ENCODE measurements at regions not wholly inside any gene's neighbourhood (a gene's known extent, or its start where the extent isn't known, plus 50 kb on each side); places are given as distances from the start of the nearest gene placed in this dataset.
"Not testable (repeated sequence)": the region's sequence is repeated elsewhere in the genome, so short reads cannot be mapped to it uniquely, and the experiment has no call there.

DNA sequence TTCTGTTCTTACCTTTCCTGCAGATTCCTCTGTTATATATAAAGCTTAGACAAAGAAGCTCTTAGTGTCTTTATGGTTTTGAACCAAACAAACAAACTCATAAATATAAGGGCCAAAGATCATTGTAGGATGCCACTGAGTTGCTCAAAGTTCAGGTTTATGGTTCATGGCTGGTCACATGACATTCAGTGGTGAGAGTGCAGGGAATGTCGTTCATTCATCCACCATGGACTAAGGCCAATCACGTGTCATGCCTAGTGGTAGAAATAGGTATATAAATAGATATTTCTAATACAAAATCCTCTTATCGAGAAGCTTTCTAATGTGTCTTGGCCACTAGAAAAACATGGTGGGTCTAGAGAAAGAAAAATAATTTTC, 119.4 kb downstream of the GATA3 start:
- DNase-seq, result no peak

DNA sequence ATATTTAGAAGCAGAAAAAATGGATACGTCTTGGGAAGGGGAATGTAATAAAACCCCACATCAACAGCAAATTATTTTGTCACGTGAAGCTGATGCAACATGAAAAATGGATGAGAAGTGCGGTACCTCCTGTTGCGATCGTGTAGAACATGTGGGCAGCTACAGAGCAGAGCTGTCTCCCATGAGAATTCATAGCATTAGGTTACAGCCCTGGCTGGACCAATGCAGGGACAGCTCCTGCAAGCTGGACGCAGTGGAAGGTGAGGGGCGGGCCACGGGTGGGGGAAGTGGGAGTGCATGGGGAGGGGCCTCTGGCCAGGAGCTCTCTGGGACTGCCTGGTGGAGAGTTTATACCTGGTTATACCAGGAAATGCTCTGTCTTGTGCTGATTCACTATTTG, 120.3 kb downstream of the GATA3 start:
- peak; percentile 6 for DNase-seq

DNA sequence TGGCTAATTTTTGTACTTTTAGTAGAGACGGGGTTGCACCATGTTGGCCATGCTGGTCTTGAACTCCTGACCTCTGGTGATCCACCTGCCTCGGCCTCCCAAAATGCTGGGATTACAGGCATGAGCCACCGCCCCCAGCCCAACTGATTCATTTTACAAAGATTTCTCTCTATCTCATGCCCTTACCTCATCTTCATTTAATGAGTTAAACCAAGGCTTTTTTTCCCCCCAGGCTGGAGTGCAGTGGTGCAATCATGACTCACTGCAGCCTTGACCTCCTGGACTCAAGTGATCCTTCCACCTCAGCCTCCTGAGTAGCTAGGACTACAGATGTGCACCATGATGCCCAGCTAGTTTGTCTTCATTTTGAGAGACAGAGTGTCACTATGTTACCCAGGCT, 123.0 kb downstream of the GATA3 start:
- not testable (repeated sequence) for DNase-seq

DNA sequence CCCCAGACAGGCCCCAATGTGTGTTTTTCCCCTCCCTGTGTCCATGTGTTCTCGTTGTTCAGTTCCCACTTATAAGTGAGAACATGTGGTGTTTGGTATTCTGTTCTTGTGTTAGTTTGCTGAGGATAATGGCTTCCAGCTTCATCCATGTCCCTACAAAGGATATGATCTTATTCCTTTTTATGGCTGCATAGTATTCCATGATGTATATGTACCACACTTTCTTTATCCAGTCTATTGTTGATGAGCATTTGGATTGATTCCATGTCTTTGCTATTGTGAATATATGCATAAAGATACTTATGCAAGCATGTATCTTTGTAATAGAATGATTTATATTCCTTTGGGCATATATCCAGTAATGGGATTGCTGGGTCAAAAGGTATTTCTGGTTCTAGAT, 125.3 kb downstream of the GATA3 start:
- DNase-seq, result not testable (repeated sequence)

DNA sequence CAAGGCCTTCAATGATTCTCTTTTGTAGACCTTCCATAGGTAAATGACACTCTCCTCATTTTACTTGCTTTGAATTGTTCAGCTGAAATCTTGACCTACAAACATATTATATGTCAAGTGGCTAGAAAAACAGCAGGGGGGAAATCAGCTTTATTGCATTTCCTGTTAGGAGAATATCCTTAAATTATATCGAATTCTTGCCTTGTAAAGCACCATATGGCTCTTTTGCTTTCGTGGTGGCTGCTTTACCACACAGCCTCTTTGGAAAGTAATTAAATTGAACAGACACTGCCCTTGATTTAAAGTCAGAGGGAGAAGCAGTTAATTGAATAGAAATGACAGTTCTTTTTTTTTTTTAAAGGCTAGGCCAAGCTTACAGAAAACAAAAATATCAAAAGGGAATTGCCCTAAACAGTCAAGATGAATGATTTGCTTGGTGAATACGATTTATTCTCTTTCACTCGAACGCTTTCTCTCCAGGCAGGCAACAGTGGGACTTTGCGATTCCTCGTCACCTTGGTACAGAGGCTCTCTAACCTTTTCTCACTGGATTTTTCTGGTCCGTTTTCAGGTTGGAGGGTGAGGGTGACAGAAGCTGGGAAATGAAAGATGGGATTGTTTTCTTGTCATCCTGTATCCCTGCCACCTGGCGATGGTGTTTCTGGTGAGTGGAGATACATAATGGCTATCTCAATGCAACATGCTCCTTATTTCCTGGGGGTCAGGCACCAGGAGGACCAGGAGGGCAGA, 126.0 kb downstream of the GATA3 start:
- DNase-seq, result no peak

DNA sequence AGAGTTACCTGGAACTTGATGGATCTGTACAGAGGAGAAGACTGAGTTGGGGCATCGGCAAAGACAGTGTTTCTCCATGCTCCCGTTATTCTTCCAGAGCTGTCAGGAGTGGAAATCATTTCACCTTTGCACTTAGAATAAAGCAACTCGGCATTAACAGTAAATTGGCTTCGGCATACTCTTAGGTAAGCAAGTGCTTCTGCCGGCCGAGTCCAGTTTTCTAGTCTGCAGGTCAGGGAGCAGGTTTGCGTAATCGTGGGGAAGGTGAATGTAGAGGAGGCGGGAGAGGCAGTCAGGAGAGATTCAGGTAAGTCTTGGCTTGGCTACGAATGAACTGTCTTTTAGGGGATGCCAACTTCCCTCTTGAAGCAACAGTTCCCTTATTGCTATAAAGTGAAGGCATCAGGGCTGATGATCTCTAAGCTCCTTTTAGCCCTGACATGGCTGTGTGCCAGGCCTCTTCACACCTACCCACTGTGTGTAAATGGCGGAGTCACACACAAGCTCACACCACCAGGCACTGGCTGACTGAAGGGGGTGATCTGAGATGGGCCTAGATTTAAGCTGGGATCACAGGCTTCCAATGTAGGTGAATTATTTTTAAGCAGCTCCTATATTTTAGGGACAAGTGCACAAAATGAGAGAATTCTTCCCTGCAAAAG, 127.1 kb downstream of the GATA3 start:
- DNase-seq, result no peak

DNA sequence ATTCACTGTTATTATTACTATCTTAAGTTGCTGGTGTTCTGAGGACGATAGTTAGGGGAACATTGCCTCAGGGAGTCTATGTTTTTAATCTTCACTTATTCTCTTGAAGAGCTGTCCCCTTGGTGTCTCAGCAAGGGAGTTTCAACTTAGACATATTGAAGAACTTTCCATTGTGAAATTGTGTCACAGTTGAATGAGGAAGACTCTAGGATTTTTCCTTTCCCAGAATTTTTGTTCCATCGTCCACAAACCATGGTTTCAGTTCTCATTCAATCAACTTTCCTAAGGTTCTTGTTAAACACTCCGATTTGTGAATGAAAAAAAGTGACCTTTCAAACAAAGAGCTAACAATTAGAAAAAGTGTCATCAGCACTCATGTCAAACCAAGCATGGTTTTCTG, 128.3 kb downstream of the GATA3 start:
- DNase-seq, result no peak

DNA sequence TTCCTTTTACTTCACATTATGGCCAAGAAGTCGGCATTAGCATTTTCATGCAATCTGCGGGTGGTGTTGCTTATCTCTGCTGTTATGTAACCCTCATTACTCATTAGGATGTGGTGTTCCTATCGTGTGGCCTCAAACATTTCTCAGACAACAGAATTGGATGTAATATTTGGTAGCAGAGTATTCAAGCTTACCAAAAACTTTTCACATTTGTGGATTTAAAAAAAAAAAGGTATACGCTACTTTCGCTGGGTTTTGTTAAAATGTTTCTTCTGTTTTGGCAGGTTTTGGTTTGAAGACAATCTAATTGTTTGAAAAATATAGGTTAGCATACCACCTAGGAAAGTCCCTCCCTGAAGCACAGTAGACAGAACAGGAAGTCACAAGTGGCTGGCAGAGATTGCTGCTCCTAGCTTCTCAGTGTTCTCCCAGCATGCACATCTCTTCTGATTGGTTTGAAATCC, 128.8 kb downstream of the GATA3 start:
- no peak for DNase-seq

DNA sequence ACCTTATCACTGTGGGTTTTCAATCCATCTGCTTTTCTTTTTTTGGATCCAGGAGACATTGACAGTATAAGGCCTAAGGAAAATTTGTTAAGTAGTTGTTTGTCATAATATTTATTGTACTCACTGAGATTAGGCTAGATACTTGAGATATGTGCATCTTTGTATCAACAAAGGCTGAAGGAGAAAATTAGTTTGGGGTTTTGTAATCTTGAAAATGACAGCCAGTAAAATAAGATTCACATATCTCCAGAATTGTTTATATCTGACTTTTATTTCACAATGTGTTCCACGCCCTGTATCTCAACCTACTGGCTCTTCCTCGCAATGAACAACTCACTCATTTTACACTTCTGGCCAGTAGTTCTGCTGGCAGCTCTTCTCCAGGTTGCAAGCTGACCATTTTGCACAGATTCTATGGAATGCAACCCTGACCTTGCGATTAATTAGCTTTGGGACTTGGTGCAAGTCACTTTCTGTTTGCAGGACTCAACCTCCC, 132.7 kb downstream of the GATA3 start:
- DNase-seq, result no peak

DNA sequence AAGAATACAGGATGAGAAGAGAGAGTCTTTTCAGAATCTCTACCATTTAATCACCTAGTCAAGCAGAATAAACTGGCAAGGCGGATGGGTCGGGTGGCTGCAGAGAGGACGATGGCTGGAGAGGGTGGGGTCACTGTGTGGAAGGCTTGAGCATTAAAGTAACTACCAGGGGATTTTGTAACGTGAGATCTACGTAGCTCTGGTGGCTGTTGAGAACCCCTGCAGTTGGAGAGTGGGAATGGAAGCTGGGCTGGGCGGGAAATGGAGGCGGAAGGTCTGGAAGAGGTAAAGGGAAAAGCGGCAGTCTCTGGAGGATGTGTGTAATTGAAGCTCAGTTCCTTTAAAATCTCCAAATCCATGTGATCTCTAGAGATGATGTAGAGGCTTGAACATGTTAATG, 135.0 kb downstream of the GATA3 start:
- no peak for DNase-seq

DNA sequence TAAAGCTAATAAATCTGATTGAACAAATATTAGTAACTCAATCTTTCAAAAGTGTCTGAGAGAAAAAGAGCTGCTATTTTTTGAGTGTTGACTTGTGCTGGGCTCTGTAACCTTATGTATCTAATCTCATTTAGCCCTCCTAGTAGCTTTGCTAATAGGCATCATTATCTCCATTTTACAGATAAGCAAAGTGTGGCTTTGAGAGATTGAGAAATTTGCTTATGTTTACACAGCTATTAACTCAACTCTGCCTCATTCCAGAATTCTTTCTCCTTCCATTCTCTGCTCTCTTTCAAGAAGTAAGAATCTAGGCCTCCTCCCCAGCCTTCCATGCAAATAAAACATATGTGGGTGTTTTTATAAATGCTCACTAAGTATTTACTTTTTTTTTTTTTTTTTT, 137.8 kb downstream of the GATA3 start:
- no peak for DNase-seq

DNA sequence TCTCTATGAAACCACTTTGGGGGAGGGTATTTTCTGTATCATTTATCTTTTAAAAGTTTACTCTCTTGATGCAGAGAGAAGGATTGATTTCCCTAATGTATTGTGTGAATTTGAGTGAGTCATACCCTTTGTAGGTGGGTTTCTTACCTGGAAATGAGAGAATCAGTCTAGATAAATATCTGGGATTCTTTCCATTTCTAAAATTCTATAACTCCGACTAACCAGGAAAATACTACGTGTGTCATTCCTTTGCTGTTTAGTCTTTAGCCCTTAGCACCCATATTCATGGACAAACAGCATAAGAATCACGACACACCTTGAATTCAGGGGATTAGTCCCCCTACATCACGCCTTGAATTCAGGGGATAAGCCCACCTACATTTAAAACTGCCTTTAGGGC, 139.1 kb downstream of the GATA3 start:
- no peak for DNase-seq

DNA sequence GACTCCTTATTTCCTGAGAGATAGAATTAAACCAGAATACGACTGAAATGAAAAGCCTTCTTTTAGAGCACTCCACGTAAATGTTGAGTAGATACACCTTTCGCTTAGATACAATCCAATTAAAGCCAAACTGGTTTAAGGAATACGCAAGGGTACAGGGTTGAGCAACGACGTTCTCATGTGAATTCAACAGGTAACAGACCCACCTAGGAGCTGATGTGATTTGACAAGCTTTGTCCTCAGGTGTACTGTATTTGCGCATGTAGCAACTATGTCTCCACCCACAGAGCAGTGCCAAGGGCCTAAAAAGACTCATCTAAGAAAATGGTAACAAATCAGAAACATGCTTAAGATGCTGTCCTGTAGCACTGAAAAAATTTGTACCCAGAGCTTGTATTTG, 139.6 kb downstream of the GATA3 start:
- DNase-seq, result no peak

DNA sequence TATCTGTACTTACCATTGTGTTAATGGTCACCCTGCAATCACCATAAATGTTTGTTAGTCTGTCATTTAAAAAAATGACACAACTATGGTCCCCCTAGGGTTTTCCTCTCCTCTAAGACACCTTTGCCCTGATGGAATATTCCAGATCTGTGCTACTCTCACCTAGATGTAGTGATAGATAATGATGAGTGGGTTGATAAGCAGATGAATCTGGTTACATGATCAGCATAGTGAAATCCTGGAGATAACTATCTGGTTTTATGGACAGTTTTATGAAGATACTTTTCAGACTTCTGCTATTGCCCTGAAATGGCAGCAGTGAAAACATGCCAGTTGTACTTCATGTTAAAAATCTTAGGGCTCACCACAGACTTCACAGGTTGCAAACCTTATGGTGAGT, 152.4 kb downstream of the GATA3 start:
- no peak for DNase-seq

DNA sequence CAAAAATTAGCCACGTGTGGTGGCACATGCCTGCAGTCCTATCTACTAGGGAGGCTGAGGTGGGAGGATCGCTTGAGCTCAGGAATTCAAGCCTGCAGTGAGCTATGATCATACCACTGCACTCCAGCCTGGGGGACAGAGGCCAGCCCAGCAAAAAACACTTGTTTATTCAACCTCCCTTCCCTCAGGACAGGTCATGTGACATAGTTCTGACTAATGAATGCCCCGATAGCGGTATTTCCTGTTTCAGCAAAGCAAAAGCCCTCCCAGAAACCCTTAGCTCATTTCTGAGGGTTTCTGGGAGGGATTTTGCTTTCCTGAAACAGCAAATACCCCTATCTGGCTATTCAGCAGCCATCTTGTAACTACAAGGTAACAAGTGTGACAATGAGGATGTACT, 157.1 kb downstream of the GATA3 start:
- DNase-seq, result no peak

DNA sequence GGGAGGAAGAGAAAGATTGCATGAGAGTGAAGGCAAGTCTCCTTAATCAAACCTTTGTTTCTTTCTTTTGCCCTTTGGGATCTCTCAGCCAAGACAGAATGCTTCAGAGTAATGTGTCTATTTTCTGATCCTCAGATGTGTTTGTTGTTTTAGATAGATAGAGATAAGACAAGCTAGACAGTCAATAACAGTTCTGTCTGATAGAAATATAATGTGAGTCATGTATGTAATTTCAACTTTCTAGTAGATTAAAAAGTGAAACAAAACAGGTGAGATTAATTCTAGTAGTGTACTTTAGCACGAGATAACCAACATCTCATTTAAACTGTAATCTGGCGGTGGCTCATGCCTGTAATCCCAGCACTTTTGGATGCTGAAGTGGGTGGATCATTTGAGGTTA, 159.2 kb downstream of the GATA3 start:
- no peak for DNase-seq

DNA sequence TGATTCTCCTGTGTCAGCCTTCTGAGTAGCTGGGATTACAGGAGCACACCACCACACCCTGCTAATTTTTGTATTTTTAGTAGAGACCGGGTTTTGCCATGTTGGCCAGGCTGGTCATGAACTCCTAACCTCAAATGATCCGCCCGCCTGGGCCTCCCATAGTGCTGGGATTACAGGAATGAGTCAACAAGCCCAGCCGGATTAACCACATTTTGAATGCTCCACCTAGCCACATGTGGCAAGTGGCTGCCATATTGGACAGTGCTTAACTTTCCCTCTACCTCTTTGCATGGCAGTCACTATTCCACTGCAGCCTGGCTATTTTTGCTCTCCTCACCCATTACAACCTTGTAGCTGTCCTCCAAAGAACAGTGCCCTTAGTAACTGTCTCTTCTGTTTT, 160.1 kb downstream of the GATA3 start:
- no peak for DNase-seq

DNA sequence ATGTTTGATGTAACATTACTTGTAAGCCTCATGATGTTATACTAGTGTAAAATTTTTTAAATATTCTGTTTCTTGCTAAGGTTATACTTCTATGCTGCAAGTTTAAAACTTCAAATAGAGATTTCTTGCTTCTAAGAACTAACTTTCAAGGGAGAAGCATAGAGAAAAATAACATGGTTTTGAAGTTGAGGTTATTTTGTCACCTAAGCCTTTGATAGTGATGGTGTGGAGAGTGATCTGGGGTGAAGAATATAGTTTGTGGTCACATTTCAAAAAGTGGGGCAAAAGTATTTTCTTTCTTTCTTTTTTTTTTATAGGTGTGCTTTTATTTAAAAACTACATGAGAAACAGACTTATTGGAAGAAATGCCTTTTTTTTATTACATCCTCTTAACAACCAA, 162.4 kb downstream of the GATA3 start:
- no peak for DNase-seq

DNA sequence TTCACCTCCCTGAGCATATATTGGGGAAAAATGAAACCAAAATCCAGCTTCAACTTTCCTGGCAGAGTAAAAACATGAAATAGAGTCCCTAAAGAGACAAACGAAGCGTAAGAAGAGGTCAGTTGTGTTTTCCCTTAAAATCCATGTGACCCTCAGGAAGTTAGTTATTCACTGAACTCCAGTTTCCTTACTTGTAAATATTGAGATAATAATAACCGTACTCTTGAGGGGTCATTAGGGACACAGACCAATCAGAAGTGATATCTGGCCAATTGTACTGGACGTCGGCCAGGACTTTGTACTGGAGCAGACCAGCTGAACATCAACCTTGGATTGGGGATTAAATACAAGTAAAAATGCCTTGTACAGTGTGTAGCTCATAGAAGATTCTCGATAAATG, 167.0 kb downstream of the GATA3 start:
- DNase-seq, result no peak

DNA sequence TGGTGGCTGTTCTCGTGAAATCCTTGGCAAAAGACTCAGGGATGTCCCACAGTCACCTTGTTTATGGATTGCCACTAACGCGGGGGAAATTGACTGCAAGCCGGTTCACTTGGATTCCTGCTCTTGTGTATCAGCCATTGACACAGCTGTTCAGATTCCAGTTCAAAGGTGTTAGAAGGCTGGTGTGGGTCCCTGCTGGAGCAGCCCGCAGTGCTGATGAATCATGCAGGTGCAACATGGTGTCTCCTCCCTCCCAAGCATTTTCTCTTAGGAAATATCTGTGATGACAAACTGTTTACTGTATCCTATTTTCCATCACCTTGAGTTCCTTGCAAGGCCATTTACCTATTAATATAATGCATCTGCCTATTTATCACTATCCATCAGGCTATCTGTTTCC, 170.1 kb downstream of the GATA3 start:
- no peak for DNase-seq

DNA sequence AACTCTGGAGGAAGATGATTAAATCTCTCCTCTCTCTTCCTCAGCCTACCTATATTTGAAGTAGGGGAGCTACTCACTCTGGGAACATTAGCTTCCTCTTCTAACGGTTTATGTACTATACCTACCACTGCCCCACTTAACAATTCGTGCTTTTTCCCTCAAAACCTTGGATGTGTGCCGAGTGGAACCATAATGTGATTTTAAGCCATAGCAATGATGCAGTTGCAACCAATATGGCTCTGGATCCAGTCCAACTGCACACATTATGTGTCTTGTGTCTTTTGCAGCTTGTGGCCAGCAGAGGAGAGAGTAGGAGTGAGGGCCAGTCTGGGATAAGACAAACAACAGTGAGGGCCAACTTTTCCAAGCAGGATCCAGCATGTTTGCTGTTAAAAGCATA, 170.7 kb downstream of the GATA3 start:
- DNase-seq, result no peak

DNA sequence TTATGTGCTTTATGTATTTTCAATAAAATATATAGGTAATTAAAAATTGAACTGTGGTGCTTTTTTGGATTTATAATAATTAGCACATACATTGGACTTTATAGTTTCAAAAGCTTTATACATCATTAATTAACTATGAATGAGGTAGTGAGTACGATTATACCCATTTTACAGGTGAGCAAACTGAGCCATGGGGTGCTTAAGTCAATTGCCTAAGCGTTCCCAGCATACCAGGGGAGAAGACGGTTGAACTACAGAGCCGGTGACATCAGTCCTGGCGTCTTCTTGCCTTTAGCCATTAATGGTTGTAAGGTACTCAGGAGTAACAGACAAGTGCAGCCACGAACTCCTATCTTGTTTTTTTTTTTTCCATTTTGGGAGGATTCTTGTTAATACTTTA, 172.8 kb downstream of the GATA3 start:
- no peak for DNase-seq

DNA sequence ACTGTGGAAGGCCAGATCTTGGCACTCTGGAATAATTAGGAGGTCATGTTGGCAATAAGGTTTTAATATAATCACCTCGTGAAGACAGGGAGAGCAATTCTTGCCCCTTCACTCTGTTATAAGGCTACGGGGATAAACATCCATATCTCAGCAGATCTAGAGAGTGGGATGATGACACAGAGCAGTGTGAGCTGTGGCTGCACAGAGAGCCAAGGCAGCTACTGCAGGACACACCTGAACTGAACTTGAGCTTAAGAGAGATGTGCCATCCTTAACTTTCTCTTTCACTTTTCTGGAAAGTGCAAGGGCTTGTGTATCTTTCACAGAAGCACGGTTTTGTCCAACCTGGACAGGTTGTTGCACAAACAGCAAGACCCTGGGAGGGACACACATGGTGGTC, 174.7 kb downstream of the GATA3 start:
- DNase-seq, result no peak

DNA sequence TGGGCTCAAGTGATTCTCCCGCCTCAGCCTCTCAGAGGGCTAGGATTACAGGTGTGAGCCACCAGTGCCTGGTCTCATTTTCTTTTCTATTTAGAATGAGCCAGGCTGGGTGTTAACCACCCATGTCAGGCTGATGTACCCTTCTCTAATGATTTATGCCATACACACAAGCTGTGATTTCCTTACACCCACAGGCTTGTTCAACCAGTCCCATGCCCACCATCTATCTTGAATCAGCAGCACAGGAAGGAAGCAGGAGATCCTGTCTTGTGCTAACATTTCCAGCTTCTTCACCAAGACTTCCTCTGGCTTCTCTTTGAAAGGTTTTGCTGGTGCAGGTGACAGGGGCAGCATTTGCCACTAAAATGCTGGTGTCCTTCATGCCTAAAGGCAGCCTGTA, 176.4 kb downstream of the GATA3 start:
- DNase-seq, result no peak

DNA sequence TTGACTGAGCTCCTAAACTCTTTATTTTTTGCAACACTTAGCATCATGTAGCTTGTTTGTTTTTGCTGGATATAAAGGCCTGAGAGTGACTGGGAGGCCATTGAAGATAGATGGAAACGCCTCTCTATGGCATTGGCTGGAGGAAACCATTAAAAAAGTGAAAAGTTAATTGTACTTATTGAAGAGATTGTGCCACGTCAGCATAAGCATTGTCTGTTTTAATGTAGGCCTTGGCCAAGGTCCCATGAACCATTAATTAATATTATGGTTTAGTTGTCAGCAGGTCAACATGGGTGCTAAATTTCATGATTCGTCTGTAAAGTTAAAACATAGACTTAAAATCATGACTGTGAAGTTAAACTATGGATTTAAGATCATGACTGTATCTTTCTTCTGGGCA, 178.6 kb downstream of the GATA3 start:
- DNase-seq, result no peak

Measured in DMS53 (cell line).